Adrenal gland (tissue), 9 donors: ENCODE measurements at regions not wholly inside any gene's neighbourhood (a gene's known extent, or its start where the extent isn't known, plus 50 kb on each side); places are given as distances from the start of the nearest gene placed in this dataset.

ENCODE experiments used
- DNase-seq, 7 donors: peaks; one replicate each; pipeline ENCODE4 v3.0.0-alpha.2; 2019 to 2020
- H3K27ac ChIP-seq, 5 donors: fragments of 200-600 bp; sonication (generic) in 4 of 5; 1 replicate in 3 of 5; 2 replicates in 2 of 5; pipeline versions ENCODE4 v1.5.1 to v1.8.0; 2016 to 2020; ENCODE audit warnings: mild to moderate bottlenecking in 1 of 5
- H3K27me3 ChIP-seq: fragments of 200-600 bp; 2 replicates; pipeline ENCODE4 v1.8.0; 2021
- H3K36me3 ChIP-seq, 2 donors: fragments of 200-600 bp; replicated peaks in 1 of 2; 1 replicate in 1 of 2; 2 replicates in 1 of 2; pipeline versions ENCODE4 v1.5.1 to v1.8.0; 2018 to 2022
- H3K4me1 ChIP-seq, 2 donors: fragments of 200-600 bp; replicated peaks in 1 of 2; 1 replicate in 1 of 2; 2 replicates in 1 of 2; pipeline versions ENCODE4 v1.5.1 to v1.8.0; 2018 to 2021
- H3K4me3 ChIP-seq, 4 donors: fragments of 200-600 bp; sonication (generic) in 3 of 4; one replicate each; pipeline ENCODE4 v1.5.1; 2016 to 2018
- H3K9me3 ChIP-seq, 3 donors: fragments of 200-600 bp; sonication (generic) in 1 of 3; replicated peaks in 1 of 3; 1 replicate in 2 of 3; 2 replicates in 1 of 3; pipeline versions ENCODE4 v1.5.1 to v1.8.0; 2016 to 2021
- POLR2A ChIP-seq, 2 donors: fragments of 450-650 bp; IDR thresholded peaks; one replicate each; pipeline ENCODE4 v1.6.1; 2017; ENCODE audit warnings: antibody characterized with exemption in 2 of 2, mild to moderate bottlenecking in 2 of 2, moderate library complexity in 1 of 2
- WGBS, 4 donors: extraction: QIAGEN DNeasy Blood & Tissue Kit in 2 of 4; methylation state at CpG; one replicate each; pipeline versions ENCODE4 v1.1.5 to v1.1.7; 2013 to 2017; 5-methylcytosine and 5-hydroxymethylcytosine counted together
- intact Hi-C, 2 donors: fragments of 100-400 bp; cut with DNase I; formaldehyde crosslinking; loops; one replicate each; pipeline versions ENCODE4 v1.14.1 to v1.15.0; 2022 to 2023
- TF ChIP-seq, protein P1 (sequence below), 6 experiments: fragments of 450-650 bp in 4 of 6; fragments of 200-600 bp in 2 of 6; sonication (generic) in 1 of 6; IDR thresholded peaks; 1 replicate in 5 of 6; 2 replicates in 1 of 6; pipeline versions ENCODE4 v1.5.1 to v1.8.0; 2016 to 2021; ENCODE audit warnings: antibody characterized with exemption in 6 of 6, mild to moderate bottlenecking in 2 of 6, moderate library complexity in 1 of 6
- donor health status: healthy with polysubstance abuse.
- donor health status: Bipolar disorder and iron deficiency.
- donor health status: DM: yes; HTN: yes; CAD: no.
- donor health status: DM: no; HTN: no; CAD: no.
- donor health status: DM: no; HTN: no; CAD: no.

DNA sequence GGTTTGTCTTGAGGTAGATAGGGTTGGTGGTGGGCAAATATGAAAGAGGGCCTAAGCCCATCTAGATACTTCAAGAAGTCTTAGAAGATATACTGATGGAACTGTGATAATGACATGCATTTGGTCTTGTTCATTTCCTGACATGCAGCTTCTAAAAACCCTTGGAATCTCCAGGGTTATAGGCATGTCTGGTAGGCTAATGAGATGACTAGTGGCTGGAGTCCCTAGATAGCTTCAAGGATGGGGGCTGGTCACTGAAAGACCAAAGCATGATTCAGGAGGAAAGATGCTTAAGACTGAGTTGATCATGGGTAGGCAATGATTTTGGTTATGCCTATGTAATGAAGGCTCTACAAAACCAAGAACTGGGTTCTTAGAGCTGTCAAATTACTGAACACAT lies 217.9 kb upstream of the MOCS1 start:
- H3K9me3 ChIP-seq, result no peaks in the 10 kb centered on the region
- H3K4me3 ChIP-seq, result no peak overlapping the region
- TF ChIP-seq POLR2A (IDR thresholded peaks at IDR 0.05), result no peak
- TF ChIP-seq, protein P1, sequence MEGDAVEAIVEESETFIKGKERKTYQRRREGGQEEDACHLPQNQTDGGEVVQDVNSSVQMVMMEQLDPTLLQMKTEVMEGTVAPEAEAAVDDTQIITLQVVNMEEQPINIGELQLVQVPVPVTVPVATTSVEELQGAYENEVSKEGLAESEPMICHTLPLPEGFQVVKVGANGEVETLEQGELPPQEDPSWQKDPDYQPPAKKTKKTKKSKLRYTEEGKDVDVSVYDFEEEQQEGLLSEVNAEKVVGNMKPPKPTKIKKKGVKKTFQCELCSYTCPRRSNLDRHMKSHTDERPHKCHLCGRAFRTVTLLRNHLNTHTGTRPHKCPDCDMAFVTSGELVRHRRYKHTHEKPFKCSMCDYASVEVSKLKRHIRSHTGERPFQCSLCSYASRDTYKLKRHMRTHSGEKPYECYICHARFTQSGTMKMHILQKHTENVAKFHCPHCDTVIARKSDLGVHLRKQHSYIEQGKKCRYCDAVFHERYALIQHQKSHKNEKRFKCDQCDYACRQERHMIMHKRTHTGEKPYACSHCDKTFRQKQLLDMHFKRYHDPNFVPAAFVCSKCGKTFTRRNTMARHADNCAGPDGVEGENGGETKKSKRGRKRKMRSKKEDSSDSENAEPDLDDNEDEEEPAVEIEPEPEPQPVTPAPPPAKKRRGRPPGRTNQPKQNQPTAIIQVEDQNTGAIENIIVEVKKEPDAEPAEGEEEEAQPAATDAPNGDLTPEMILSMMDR (IDR thresholded peaks at IDR 0.05), result no peak
- H3K36me3 ChIP-seq, result no peaks in the 10 kb centered on the region
- DNase-seq, result no peak
- H3K27ac ChIP-seq, result no peak overlapping the region
- H3K4me1 ChIP-seq, result no peaks in the 10 kb centered on the region
- H3K27me3 ChIP-seq, result peaks cover 14% of the 10 kb centered on the region
- intact Hi-C loops, result no loop called here

DNA sequence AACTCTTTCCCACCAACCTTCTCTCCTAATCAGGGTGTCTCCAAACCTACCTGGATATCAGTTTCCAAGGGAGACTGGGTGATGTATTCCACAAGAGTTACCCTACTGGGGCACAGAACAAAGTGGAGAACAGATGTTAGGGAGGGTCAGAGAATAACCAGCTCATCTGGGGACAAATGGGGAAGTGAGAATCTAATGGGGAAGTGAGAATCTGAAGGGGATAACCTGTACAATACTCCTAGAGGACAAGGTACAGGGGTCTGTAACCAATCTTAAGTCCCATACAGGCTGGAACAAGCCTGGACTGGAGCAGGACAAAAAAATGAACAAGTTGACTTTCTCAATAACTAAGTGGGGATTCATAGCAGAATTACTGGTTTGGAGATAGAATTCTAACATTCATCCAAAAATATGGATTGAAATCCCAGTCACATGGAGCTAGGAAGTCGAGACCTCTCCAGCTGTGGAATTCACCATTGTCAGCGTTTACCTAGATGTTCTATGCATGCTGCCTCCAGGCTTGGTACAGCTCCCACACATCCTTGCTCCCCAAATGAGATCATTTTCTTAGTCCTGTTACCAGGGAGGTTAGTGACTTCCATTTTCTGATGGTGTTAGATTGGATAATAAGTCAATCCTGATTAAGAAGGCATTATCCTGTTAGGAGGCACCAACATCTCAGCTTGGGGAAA lies 214.8 kb upstream of the MOCS1 start:
- WGBS, 4 donors, result 40 to 80% (median 71%) methylated on average over 2 of the region's 2 CpGs
- H3K27me3 ChIP-seq, result peaks cover 13% of the 10 kb centered on the region
- intact Hi-C loops, result no loop called here
- DNase-seq, result no peak
- TF ChIP-seq POLR2A (IDR thresholded peaks at IDR 0.05), result no peak
- TF ChIP-seq, protein P1 (IDR thresholded peaks at IDR 0.05), result no peak
- no peaks in the 10 kb centered on the region for H3K4me1 ChIP-seq
- H3K4me3 ChIP-seq, result no peak overlapping the region
- no peaks in the 10 kb centered on the region for H3K9me3 ChIP-seq
- no peak overlapping the region for H3K27ac ChIP-seq
- no peaks in the 10 kb centered on the region for H3K36me3 ChIP-seq

DNA sequence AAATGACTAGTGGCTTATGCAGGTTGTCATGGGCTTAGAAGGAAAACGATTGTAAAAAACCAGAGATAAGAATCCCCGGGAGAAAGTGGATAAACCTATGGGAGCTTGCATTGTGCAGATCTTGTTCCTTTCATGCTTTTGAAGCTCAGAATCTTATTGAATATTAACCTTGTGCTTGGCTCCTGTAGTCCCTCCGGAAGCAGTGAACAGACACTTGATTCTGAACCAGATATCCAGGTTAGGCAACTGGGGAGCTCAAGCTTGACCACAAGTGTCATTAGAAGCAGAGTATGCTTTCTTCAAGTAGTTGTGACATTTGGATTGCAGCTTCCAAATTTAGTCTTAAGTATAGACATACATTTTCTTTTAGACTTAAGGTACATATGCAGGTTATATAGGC lies 212.6 kb upstream of the MOCS1 start:
- DNase-seq, result no peak
- no peaks in the 10 kb centered on the region for H3K36me3 ChIP-seq
- intact Hi-C loops, result no loop called here
- H3K4me3 ChIP-seq, result no peak overlapping the region
- TF ChIP-seq POLR2A (IDR thresholded peaks at IDR 0.05), result no peak
- TF ChIP-seq, protein P1 (IDR thresholded peaks at IDR 0.05), result no peak
- WGBS, 4 donors, result 63 to 75% (median 72%) methylated on average over 3 of the region's 3 CpGs
- H3K27me3 ChIP-seq, result peaks cover 13% of the 10 kb centered on the region
- H3K4me1 ChIP-seq, result no peaks in the 10 kb centered on the region
- no peak overlapping the region for H3K27ac ChIP-seq
- no peaks in the 10 kb centered on the region for H3K9me3 ChIP-seq

DNA sequence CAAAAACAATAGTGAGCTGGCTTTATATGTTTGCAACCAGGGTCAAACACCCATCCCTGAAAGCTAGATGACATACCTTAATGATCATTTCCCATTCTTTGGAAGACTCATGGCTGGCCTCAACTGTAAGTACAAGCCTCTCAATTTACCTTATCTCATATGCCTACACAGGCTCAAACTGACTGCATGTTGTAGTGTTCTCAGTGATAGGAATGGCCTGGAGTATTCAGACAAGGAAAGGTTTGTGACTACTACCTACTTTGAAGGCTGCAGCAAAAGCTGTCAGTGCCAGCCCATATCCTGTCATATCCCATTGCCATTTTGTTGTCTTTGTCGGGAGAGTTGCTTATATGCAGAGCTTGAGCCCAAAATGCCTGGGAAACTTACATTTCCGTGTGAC lies 205.2 kb upstream of the MOCS1 start:
- intact Hi-C loops, result no loop called here
- WGBS, 4 donors, result 68 to 82% (median 74%) methylated on average over 2 of the region's 2 CpGs
- no peak for DNase-seq

More for the DNA sequence above, 205.2 kb upstream of the MOCS1 start:
- Histone ChIP-seq H3K27me3 (peaks cover 1% of the 10 kb centered on the region), H3K4me1 (no peaks in the 10 kb centered on the region), H3K36me3 (no peaks in the 10 kb centered on the region), H3K27ac (no peak overlapping the region), H3K9me3 (no peaks in the 10 kb centered on the region), H3K4me3 (no peak overlapping the region)
- TF ChIP-seq, protein P1 (IDR thresholded peaks at IDR 0.05), result no peak
- TF ChIP-seq POLR2A (IDR thresholded peaks at IDR 0.05), result no peak
